ENCODE measurements at regions not wholly inside any gene's neighbourhood (a gene's known extent, or its start where the extent isn't known, plus 50 kb on each side); places are given as distances from the start of the nearest gene placed in this dataset.

DNA sequence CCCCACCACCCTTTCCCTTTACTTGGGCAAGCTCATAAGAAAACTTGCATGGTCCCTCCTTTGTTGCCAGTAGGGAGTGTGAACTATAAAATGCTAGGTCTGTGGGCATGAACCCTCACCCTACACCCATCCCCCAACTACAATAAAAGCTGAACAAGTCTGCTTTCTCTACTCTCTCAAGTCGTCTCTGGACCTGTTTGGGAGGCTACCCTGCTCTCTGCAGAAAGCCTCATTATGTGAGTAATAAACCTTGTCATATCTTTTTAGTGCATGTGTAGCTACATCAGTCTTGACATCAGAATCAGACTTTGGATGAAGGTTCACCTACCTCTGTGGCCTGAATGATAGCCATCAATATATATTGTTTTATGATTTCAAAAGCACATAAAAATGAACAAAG lies 155.4 kb upstream of the FAM241A start:
- H3K4me1 ChIP-seq (ENCODE audit: insufficient read depth, low read length): no peaks in the 10 kb centered on the region
- no peak overlapping the region for H3K27ac ChIP-seq (ENCODE audit: low read depth, low read length)
- no peaks in the 10 kb centered on the region for H3K79me2 ChIP-seq (ENCODE audit: insufficient read depth, low read length)
- no peaks in the 10 kb centered on the region for H3K36me3 ChIP-seq (ENCODE audit: insufficient read depth, low read length)
- H3K27me3 ChIP-seq (ENCODE audit: insufficient read depth, low read length): no peaks in the 10 kb centered on the region
- TF ChIP-seq, protein P1, sequence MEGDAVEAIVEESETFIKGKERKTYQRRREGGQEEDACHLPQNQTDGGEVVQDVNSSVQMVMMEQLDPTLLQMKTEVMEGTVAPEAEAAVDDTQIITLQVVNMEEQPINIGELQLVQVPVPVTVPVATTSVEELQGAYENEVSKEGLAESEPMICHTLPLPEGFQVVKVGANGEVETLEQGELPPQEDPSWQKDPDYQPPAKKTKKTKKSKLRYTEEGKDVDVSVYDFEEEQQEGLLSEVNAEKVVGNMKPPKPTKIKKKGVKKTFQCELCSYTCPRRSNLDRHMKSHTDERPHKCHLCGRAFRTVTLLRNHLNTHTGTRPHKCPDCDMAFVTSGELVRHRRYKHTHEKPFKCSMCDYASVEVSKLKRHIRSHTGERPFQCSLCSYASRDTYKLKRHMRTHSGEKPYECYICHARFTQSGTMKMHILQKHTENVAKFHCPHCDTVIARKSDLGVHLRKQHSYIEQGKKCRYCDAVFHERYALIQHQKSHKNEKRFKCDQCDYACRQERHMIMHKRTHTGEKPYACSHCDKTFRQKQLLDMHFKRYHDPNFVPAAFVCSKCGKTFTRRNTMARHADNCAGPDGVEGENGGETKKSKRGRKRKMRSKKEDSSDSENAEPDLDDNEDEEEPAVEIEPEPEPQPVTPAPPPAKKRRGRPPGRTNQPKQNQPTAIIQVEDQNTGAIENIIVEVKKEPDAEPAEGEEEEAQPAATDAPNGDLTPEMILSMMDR (IDR thresholded peaks at IDR 0.05; ENCODE audit: extremely low read depth, low read depth, low read length): no peak
- no peak for DNase-seq (ENCODE audit: insufficient read length, low spot score, missing footprints)
- H2AFZ ChIP-seq (ENCODE audit: low read length): no peak overlapping the region
- no peaks in the 10 kb centered on the region for H3K9me3 ChIP-seq (ENCODE audit: low read depth, low read length)
- no peak overlapping the region for H3K4me2 ChIP-seq (ENCODE audit: insufficient read depth, low read length)
- no peaks in the 10 kb centered on the region for H4K20me1 ChIP-seq (ENCODE audit: insufficient read depth, low read length)
- H3K4me3 ChIP-seq (ENCODE audit: insufficient read depth, low read length): no peak overlapping the region

DNA sequence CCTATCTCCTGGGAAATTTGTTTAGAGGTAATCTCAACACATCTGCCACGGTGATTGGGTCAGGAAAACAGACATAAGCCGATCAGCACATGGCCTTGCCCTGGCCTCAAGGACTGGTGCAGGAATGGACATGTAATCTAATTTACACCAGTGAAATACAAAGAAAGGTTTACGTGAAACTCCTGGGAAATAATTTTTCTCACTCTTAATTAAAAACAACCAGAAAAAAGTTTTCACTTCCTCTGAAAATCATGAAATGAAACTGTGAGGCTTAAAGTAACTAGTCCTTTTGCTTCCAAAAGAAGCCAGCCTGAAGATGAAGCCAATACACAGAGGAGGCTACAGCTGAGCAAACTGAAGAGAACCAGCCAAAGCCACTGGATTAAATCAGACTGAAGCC lies 154.1 kb upstream of the FAM241A start:
- TF ChIP-seq, protein P1 (IDR thresholded peaks at IDR 0.05; ENCODE audit: extremely low read depth, low read depth, low read length): no peak
- DNase-seq (ENCODE audit: insufficient read length, low spot score, missing footprints): no peak
- H3K9me3 ChIP-seq (ENCODE audit: low read depth, low read length): no peaks in the 10 kb centered on the region
- no peaks in the 10 kb centered on the region for H4K20me1 ChIP-seq (ENCODE audit: insufficient read depth, low read length)
- H3K27me3 ChIP-seq (ENCODE audit: insufficient read depth, low read length): no peaks in the 10 kb centered on the region
- no peak overlapping the region for H3K4me3 ChIP-seq (ENCODE audit: insufficient read depth, low read length)
- H3K79me2 ChIP-seq (ENCODE audit: insufficient read depth, low read length): no peaks in the 10 kb centered on the region
- H2AFZ ChIP-seq (ENCODE audit: low read length): no peak overlapping the region
- H3K27ac ChIP-seq (ENCODE audit: low read depth, low read length): no peak overlapping the region
- no peaks in the 10 kb centered on the region for H3K36me3 ChIP-seq (ENCODE audit: insufficient read depth, low read length)
- H3K4me1 ChIP-seq (ENCODE audit: insufficient read depth, low read length): no peaks in the 10 kb centered on the region
- no peak overlapping the region for H3K4me2 ChIP-seq (ENCODE audit: insufficient read depth, low read length)

DNA sequence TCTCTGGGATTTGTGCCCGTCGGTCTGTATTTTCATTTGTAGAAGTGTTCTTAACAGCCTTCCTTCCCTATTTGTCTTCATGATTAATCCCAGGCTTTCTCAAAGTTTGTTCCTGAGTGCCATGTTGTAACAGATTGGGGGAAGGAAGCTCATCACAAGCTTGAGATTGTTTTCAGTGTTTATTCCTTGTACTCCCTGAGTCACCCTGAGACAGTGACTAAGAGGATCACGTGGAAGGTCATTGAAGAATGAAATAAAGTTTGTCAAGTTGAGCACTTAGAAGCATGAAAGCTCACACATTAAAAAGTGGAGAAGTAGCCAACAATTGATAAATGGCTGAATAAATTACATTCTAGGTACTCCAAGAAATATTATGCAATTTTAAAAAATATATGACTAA lies 153.5 kb upstream of the FAM241A start:
- Histone ChIP-seq H3K4me2 (ENCODE audit: insufficient read depth, low read length) (no peak overlapping the region), H3K9me3 (ENCODE audit: low read depth, low read length) (no peaks in the 10 kb centered on the region), H3K36me3 (ENCODE audit: insufficient read depth, low read length) (no peaks in the 10 kb centered on the region), H4K20me1 (ENCODE audit: insufficient read depth, low read length) (no peaks in the 10 kb centered on the region), H3K79me2 (ENCODE audit: insufficient read depth, low read length) (no peaks in the 10 kb centered on the region), H3K4me1 (ENCODE audit: insufficient read depth, low read length) (no peaks in the 10 kb centered on the region), H3K27ac (ENCODE audit: low read depth, low read length) (no peak overlapping the region), H3K27me3 (ENCODE audit: insufficient read depth, low read length) (no peaks in the 10 kb centered on the region), H3K4me3 (ENCODE audit: insufficient read depth, low read length) (no peak overlapping the region), H2AFZ (ENCODE audit: low read length) (peak overlapping the region; percentile 5)
- TF ChIP-seq, protein P1 (IDR thresholded peaks at IDR 0.05; ENCODE audit: extremely low read depth, low read depth, low read length): no peak
- no peak for DNase-seq (ENCODE audit: insufficient read length, low spot score, missing footprints)

DNA sequence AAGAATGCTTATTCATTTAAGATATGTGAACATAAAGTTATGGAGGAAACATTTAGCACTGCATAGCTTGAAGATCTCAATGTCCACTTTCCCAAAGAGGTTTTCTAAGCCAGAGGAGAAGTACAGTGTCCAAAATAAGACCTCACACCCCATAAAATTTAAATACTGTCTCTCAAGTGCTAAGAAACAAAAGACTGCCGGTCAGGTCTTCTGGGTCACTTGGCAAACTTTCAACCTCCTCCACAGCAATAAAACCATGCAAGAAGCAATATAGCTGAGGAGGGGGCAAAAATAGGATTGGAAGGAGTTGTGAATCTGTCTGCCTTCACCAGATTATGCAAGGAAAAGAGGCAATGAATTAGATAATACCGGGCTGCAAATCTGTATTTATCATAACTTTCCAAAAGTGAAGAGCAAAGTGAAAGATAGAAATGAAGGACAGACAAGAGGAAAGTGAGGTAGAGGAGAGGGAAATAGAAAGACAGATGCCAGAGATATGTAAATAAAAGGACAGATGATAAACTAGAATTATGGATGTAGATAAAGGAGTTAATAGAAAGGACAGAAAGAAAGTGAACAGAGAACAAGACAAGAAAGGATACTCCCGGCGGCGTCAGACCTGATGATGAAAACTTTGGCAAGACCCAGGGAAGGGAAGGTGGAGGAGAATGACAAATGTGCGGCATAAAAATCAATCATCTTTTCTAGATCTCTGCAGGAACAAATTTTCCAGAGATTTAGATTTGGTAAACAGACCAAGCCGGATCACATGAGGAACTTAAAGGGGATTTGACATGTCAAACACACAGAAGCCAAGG lies 152.7 kb upstream of the FAM241A start:
- Histone ChIP-seq H3K27me3 (ENCODE audit: insufficient read depth, low read length) (no peaks in the 10 kb centered on the region), H3K79me2 (ENCODE audit: insufficient read depth, low read length) (no peaks in the 10 kb centered on the region), H4K20me1 (ENCODE audit: insufficient read depth, low read length) (no peaks in the 10 kb centered on the region), H3K9me3 (ENCODE audit: low read depth, low read length) (no peaks in the 10 kb centered on the region), H3K4me1 (ENCODE audit: insufficient read depth, low read length) (no peaks in the 10 kb centered on the region), H3K36me3 (ENCODE audit: insufficient read depth, low read length) (no peaks in the 10 kb centered on the region), H2AFZ (ENCODE audit: low read length) (no peak overlapping the region), H3K4me3 (ENCODE audit: insufficient read depth, low read length) (no peak overlapping the region), H3K4me2 (ENCODE audit: insufficient read depth, low read length) (no peak overlapping the region), H3K27ac (ENCODE audit: low read depth, low read length) (no peak overlapping the region)
- DNase-seq (ENCODE audit: insufficient read length, low spot score, missing footprints): no peak
- TF ChIP-seq, protein P1 (IDR thresholded peaks at IDR 0.05; ENCODE audit: extremely low read depth, low read depth, low read length): no peak

Data from osteoblast (primary cell).